GM12878 (cell line): ENCODE measurements at regions not wholly inside any gene's neighbourhood (a gene's known extent, or its start where the extent isn't known, plus 50 kb on each side); places are given as distances from the start of the nearest gene placed in this dataset.

Source experiments
- ATAC-seq: fragments of 200-7000 bp; cut with Tn5 transposase; 3 replicates; pipeline ENCODE4 v1.9.1; 2020; ENCODE audit warnings: mild to moderate bottlenecking, moderate library complexity
- BruUV-seq: library from RNA; stranded (reverse); fragments of 400-500 nt; replicated peaks from 2 replicates; lab custom pipeline; 2021; lab: Mats Ljungman, UMichigan
- CTCF ChIA-PET: fragments of 300-600 bp; sonication (Branson Sonifier 250); formaldehyde crosslinking; extraction: SDS; loops from one replicate; lab custom pipeline; 2021; ENCODE audit warnings: inconsistent platforms; lab: Yijun Ruan, JAX
- POLR2A ChIA-PET: fragments of 350-600 bp; formaldehyde crosslinking; extraction: SDS; loops from one replicate; lab custom pipeline; 2021; ENCODE audit warnings: inconsistent platforms; lab: Charles Lee
- RAD21 ChIA-PET: fragments of 300-600 bp; sonication (Branson Sonifier 250); formaldehyde crosslinking; loops from one replicate; lab custom pipeline; 2023; ENCODE audit warnings: antibody characterized with exemption; ENCODE audit not compliant: unreplicated experiment; lab: Charles Lee
- SMC1A ChIA-PET: fragments of 300-600 bp; sonication (Branson Sonifier 250); formaldehyde crosslinking; loops from one replicate; lab custom pipeline; 2023; ENCODE audit not compliant: unreplicated experiment, uncharacterized antibody; lab: Charles Lee
- DNase-seq: peaks from one replicate; pipeline ENCODE4 v3.0.0-alpha.2; 2011; ENCODE audit warnings: low read depth, low spot score
- FAIRE-seq: peaks from 3 replicates; lab custom pipeline; 2011; peaks lifted over from hg19 to GRCh38; lab: Jason Lieb, UNC
- H2AFZ ChIP-seq: 2 replicates; pipeline ENCODE4 v1.6.0; 2011; ENCODE audit warnings: low read depth, low read length, control low read depth; ENCODE audit not compliant: control insufficient read depth
- H3K27ac ChIP-seq: 2 replicates; pipeline ENCODE4 v1.5.1; 2011; ENCODE audit warnings: control low read depth; ENCODE audit not compliant: control insufficient read depth, insufficient read depth
- H3K27me3 ChIP-seq, 2 experiments: replicated peaks in 1 of 2; 2 replicates each; pipeline versions ENCODE4 v1.6.0 to v1.6.1; 2011; ENCODE audit warnings: low read length in 1 of 2; ENCODE audit not compliant: control insufficient read depth in 2 of 2, insufficient read depth in 2 of 2
- H3K36me3 ChIP-seq, 2 experiments: 2 replicates each; pipeline ENCODE4 v1.5.1; 2011; ENCODE audit warnings: low read length in 1 of 2; ENCODE audit not compliant: control insufficient read depth in 2 of 2, insufficient read depth in 2 of 2
- H3K4me1 ChIP-seq: 2 replicates; pipeline ENCODE4 v1.6.1; 2011; ENCODE audit warnings: mild to moderate bottlenecking, low read length, moderate library complexity, mixed read lengths; ENCODE audit not compliant: control insufficient read depth, insufficient read depth
- H3K4me2 ChIP-seq: 2 replicates; pipeline ENCODE4 v1.6.0; 2011; ENCODE audit warnings: control low read depth; ENCODE audit not compliant: control insufficient read depth, insufficient read depth
- H3K4me3 ChIP-seq: fragments of 200-600 bp; sonication (generic); 2 replicates; pipeline ENCODE4 v1.5.1; 2016
- H3K79me2 ChIP-seq: 2 replicates; pipeline ENCODE4 v1.6.0; 2011; ENCODE audit warnings: low read length; ENCODE audit not compliant: control insufficient read depth, insufficient read depth
- H3K9ac ChIP-seq: 2 replicates; pipeline ENCODE4 v1.8.0; 2011; ENCODE audit warnings: low read length, control low read depth, mixed read lengths; ENCODE audit not compliant: control insufficient read depth, insufficient read depth
- H3K9me3 ChIP-seq: replicated peaks from 3 replicates; pipeline ENCODE4 v1.5.1; 2011; ENCODE audit warnings: mild to moderate bottlenecking, low read length; ENCODE audit not compliant: control insufficient read depth, insufficient read depth
- H4K20me1 ChIP-seq: 2 replicates; pipeline ENCODE4 v1.6.0; 2011; ENCODE audit not compliant: control insufficient read depth, insufficient read depth
- EGR1 ChIP-seq, 2 experiments: IDR thresholded peaks; 1 replicate in 1 of 2; 2 replicates in 1 of 2; pipeline ENCODE4 v1.6.1; 2011 to 2012; ENCODE audit warnings: low read depth in 2 of 2, low read length in 2 of 2, borderline replicate concordance in 1 of 2, mild to moderate bottlenecking in 1 of 2, moderate library complexity in 1 of 2
- EP300 ChIP-seq, 2 experiments: fragments of 150-350 bp in 1 of 2; IDR thresholded peaks; 2 replicates each; pipeline ENCODE4 v1.6.1; 2011 to 2012; ENCODE audit warnings: low read depth in 2 of 2, low read length in 2 of 2, borderline replicate concordance in 1 of 2, improper control_type of control experiment in 1 of 2, inconsistent platforms in 1 of 2; ENCODE audit not compliant: control insufficient read depth in 1 of 2
- SMAD5 ChIP-seq: IDR thresholded peaks from 2 replicates; pipeline ENCODE4 v1.6.1; 2016; ENCODE audit warnings: antibody characterized with exemption, low read depth
- STAT3 ChIP-seq: IDR thresholded peaks from 2 replicates; pipeline ENCODE4 v1.6.1; 2011; ENCODE audit warnings: low read depth, low read length, improper control_type of control experiment
- SUZ12 ChIP-seq: fragments of 200-600 bp; sonication (generic); IDR thresholded peaks from one replicate; pipeline ENCODE4 v1.6.1; 2018; ENCODE audit warnings: antibody characterized with exemption, mild to moderate bottlenecking; ENCODE audit not compliant: unreplicated experiment
- WGBS: methylation state at CpG from one replicate; pipeline ENCODE4 v1.1.6; 2016; ENCODE audit warnings: low lambda C conversion rate; ENCODE audit not compliant: insufficient replicate concordance, insufficient coverage; ENCODE audit errors: missing lambda C conversion rate; 5-methylcytosine and 5-hydroxymethylcytosine counted together
- in situ Hi-C: fragments of 300-500 bp; cut with MboI; formaldehyde crosslinking; loops from 9 replicates; pipeline ENCODE4 v1.14.3; 2018; ENCODE audit warnings: mixed read lengths
- intact Hi-C: fragments of 100-400 bp; cut with micrococcal nuclease; formaldehyde crosslinking; loops from one replicate; pipeline ENCODE4 v1.14.2; 2022; ENCODE audit not compliant: unreplicated experiment
- TF ChIP-seq, protein P1 (sequence below): IDR thresholded peaks from 2 replicates; pipeline ENCODE4 v1.6.1; 2012; ENCODE audit warnings: low read depth, low read length, improper control_type of control experiment
- TF ChIP-seq, protein P2 (sequence below): fragments of 450-650 bp; IDR thresholded peaks from 2 replicates; pipeline ENCODE4 v1.6.1; 2017; ENCODE audit warnings: mild to moderate bottlenecking, moderate library complexity

DNA sequence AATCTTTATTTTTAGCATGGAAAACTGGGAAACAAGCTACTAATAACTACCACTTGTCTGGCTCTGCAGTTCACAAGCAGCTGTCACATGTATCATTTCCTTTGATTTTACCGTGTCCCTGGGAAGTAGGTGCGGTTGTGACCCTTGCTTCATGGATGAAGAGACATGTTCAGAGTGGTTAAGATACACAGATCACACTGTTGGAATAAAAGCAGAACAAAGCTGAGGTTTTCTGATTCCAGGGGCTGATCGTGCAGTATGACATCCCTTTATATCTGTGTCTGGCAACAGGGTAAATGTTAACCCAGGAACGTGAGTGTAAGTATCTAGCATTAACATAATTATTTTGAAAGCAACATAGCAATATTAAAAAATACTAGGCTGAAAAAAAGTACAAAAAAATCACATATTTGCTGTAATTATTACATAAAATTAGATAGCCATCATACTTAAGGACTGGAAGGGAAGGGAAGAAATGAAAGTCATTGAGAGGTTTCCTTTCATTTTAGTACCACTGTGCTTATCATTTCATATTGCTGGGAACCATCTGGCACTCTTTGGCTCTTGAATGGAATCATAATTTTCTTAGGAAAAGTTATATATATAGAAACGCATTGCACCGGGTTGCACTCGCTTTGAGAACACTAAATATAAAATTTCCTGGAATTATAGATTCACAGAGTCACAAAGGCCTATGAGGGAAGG is 62.8 kb upstream of the PAXBP1 start:
- H3K4me2 ChIP-seq, result no peak overlapping the region
- ChIA-PET POLR2A (no interaction called here), CTCF (interaction anchor here (0.9 to 3.1 kb wide), 8 partner anchors 13 to 771 kb away, joined by 3 to 47 read pairs (median 6); no protein-coding TSS in a partner anchor), RAD21 (interaction anchor here (2.3 to 4.4 kb wide), 2 partner anchors 292 to 363 kb away, joined by 18 to 31 read pairs; no protein-coding TSS in a partner anchor), SMC1A (interaction anchor here (2.4 kb wide), 1 partner anchor 362 kb away, joined by 20 read pairs; no protein-coding TSS in a partner anchor)
- no peak overlapping the region for H3K9ac ChIP-seq
- H2AFZ ChIP-seq, result no peak overlapping the region
- no TSS peak for BruUV-seq
- no peaks in the 10 kb centered on the region for H3K9me3 ChIP-seq
- no peak for FAIRE-seq
- TF ChIP-seq STAT3, result no peak
- TF ChIP-seq EP300 (IDR thresholded peaks at IDR 0.05; ENCODE audit: borderline replicate concordance in 1 of 2, control insufficient read depth in 1 of 2, low read depth in 2 of 2, low read length in 2 of 2), result no peak
- H3K4me1 ChIP-seq, result no peaks in the 10 kb centered on the region
- no peak for ATAC-seq
- no peaks in the 10 kb centered on the region for H3K79me2 ChIP-seq
- no peaks in the 10 kb centered on the region for H4K20me1 ChIP-seq
- in situ Hi-C loops, result loop anchor here (5.0 kb wide), 3 partner anchors 293 to 608 kb away; no protein-coding TSS in a partner anchor
- H3K4me3 ChIP-seq, result no peak overlapping the region
- H3K36me3 ChIP-seq, result no peaks in the 10 kb centered on the region
- peaks cover 0 to 2% of the 10 kb centered on the region in 2 experiments; a peak in 1 of 4 replicates for H3K27me3 ChIP-seq
- intact Hi-C loops, result loop anchor here (2.0 to 10.0 kb wide), 2 partner anchors 362 to 610 kb away; no protein-coding TSS in a partner anchor
- H3K27ac ChIP-seq, result no peak overlapping the region
- no peak for DNase-seq
- 59% methylated on average over 7 of the region's 7 CpGs for WGBS

DNA sequence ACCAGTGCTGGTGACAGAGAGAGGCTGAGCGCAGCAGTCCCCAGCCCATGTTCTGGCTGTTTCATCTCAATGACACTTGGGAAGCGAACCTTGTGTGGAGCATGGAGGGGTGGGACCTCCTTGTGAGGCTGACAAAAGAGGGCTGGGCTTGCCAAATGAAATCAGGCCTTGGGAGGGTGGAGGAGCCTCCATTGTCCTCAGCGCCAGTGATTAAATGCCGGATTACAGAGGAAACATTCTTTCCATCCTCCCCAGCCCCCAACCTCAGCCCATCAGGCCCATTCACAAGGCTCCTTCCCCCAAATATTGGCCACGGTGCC is 63.3 kb upstream of the PAXBP1 start:
- no peak overlapping the region for H3K4me2 ChIP-seq
- H3K27ac ChIP-seq, result no peak overlapping the region
- ChIA-PET CTCF (interaction anchor here (0.7 to 3.4 kb wide), 7 partner anchors 9 to 362 kb away, joined by 3 to 47 read pairs (median 4); no protein-coding TSS in a partner anchor), SMC1A (interaction anchor here (0.9 to 1.9 kb wide), 3 partner anchors 8 to 364 kb away, joined by 3 to 7 read pairs (median 3); no protein-coding TSS in a partner anchor), RAD21 (interaction anchor here (1.6 kb wide), 1 partner anchor 290 kb away, joined by 3 read pairs; no protein-coding TSS in a partner anchor), POLR2A (no interaction called here)
- H3K36me3 ChIP-seq, result no peaks in the 10 kb centered on the region
- in situ Hi-C loops, result loop anchor here (5.0 kb wide), 3 partner anchors 292 to 607 kb away; no protein-coding TSS in a partner anchor
- no TSS peak for BruUV-seq
- intact Hi-C loops, result loop anchor here (2.0 to 10.0 kb wide), 2 partner anchors 362 to 610 kb away; no protein-coding TSS in a partner anchor
- DNase-seq, result no peak
- H3K79me2 ChIP-seq, result no peaks in the 10 kb centered on the region
- FAIRE-seq, result no peak
- WGBS, result 58% methylated on average over 5 of the region's 5 CpGs
- no peaks in the 10 kb centered on the region for H3K27me3 ChIP-seq
- no peak overlapping the region for H2AFZ ChIP-seq
- H3K9ac ChIP-seq, result no peak overlapping the region
- H4K20me1 ChIP-seq, result no peaks in the 10 kb centered on the region
- H3K4me3 ChIP-seq, result no peak overlapping the region
- no peaks in the 10 kb centered on the region for H3K9me3 ChIP-seq
- no peak for ATAC-seq
- no peaks in the 10 kb centered on the region for H3K4me1 ChIP-seq
- TF ChIP-seq SMAD5 (no peak), EGR1 (IDR thresholded peaks at IDR 0.05; ENCODE audit: borderline replicate concordance in 1 of 2, low read depth in 2 of 2, low read length in 2 of 2) (no peak), SUZ12 (no peak)
- TF ChIP-seq, protein P1, sequence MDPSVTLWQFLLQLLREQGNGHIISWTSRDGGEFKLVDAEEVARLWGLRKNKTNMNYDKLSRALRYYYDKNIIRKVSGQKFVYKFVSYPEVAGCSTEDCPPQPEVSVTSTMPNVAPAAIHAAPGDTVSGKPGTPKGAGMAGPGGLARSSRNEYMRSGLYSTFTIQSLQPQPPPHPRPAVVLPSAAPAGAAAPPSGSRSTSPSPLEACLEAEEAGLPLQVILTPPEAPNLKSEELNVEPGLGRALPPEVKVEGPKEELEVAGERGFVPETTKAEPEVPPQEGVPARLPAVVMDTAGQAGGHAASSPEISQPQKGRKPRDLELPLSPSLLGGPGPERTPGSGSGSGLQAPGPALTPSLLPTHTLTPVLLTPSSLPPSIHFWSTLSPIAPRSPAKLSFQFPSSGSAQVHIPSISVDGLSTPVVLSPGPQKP, result no peak
- TF ChIP-seq, protein P2, sequence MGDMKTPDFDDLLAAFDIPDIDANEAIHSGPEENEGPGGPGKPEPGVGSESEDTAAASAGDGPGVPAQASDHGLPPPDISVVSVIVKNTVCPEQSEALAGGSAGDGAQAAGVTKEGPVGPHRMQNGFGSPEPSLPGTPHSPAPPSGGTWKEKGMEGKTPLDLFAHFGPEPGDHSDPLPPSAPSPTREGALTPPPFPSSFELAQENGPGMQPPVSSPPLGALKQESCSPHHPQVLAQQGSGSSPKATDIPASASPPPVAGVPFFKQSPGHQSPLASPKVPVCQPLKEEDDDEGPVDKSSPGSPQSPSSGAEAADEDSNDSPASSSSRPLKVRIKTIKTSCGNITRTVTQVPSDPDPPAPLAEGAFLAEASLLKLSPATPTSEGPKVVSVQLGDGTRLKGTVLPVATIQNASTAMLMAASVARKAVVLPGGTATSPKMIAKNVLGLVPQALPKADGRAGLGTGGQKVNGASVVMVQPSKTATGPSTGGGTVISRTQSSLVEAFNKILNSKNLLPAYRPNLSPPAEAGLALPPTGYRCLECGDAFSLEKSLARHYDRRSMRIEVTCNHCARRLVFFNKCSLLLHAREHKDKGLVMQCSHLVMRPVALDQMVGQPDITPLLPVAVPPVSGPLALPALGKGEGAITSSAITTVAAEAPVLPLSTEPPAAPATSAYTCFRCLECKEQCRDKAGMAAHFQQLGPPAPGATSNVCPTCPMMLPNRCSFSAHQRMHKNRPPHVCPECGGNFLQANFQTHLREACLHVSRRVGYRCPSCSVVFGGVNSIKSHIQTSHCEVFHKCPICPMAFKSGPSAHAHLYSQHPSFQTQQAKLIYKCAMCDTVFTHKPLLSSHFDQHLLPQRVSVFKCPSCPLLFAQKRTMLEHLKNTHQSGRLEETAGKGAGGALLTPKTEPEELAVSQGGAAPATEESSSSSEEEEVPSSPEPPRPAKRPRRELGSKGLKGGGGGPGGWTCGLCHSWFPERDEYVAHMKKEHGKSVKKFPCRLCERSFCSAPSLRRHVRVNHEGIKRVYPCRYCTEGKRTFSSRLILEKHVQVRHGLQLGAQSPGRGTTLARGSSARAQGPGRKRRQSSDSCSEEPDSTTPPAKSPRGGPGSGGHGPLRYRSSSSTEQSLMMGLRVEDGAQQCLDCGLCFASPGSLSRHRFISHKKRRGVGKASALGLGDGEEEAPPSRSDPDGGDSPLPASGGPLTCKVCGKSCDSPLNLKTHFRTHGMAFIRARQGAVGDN, result no peak
